ENCODE measurements at regions not wholly inside any gene's neighbourhood (a gene's known extent, or its start where the extent isn't known, plus 50 kb on each side); places are given as distances from the start of the nearest gene placed in this dataset.
"Not testable (repeated sequence)": the region's sequence is repeated elsewhere in the genome, so short reads cannot be mapped to it uniquely, and the experiment has no call there.

- not testable (repeated sequence) for H3K27ac Mint-ChIP-seq; H3K4me1 Mint-ChIP-seq; DNase-seq; H3K36me3 Mint-ChIP-seq (ENCODE audit: low read depth); H3K27me3 Mint-ChIP-seq; ATAC-seq; H3K4me3 Mint-ChIP-seq; H3K9me3 ChIP-seq (ENCODE audit: control insufficient read depth, low read length, poor library complexity, severe bottlenecking)
Measured at GRCh38 chr3:88303331-88303904, 153.7 kb downstream of the C3orf38 start.

GRCh38 chr3:88307666-88308065, 157.9 kb downstream of the C3orf38 start:
- H3K4me3 Mint-ChIP-seq, result no peak overlapping the region
- H3K27ac Mint-ChIP-seq, result no peak overlapping the region
- no peaks in the 10 kb centered on the region for H3K9me3 ChIP-seq (ENCODE audit: control insufficient read depth, low read length, poor library complexity, severe bottlenecking)
- peaks cover 2% of the 10 kb centered on the region for H3K36me3 Mint-ChIP-seq (ENCODE audit: low read depth)
- DNase-seq (no peak), ATAC-seq (no peak)
- H3K27me3 Mint-ChIP-seq, result no peaks in the 10 kb centered on the region
- no peaks in the 10 kb centered on the region for H3K4me1 Mint-ChIP-seq

- DNase-seq, result no peak
- Mint-ChIP-seq H3K36me3 (ENCODE audit: low read depth) (no peaks in the 10 kb centered on the region), H3K4me1 (no peaks in the 10 kb centered on the region), H3K4me3 (no peak overlapping the region), H3K27me3 (no peaks in the 10 kb centered on the region), H3K27ac (no peak overlapping the region)
- H3K9me3 ChIP-seq (ENCODE audit: control insufficient read depth, low read length, poor library complexity, severe bottlenecking), result no peaks in the 10 kb centered on the region
- ATAC-seq, result no peak
Measured at GRCh38 chr3:88311826-88312225, 162.1 kb downstream of the C3orf38 start.

GRCh38 chr3:88312256-88312655, 162.5 kb downstream of the C3orf38 start:
- no peak overlapping the region for H3K27ac Mint-ChIP-seq
- H3K36me3 Mint-ChIP-seq (ENCODE audit: low read depth), result no peaks in the 10 kb centered on the region
- no peak for DNase-seq
- no peaks in the 10 kb centered on the region for H3K4me1 Mint-ChIP-seq
- no peak for ATAC-seq
- no peaks in the 10 kb centered on the region for H3K27me3 Mint-ChIP-seq
- H3K9me3 ChIP-seq (ENCODE audit: control insufficient read depth, low read length, poor library complexity, severe bottlenecking), result no peaks in the 10 kb centered on the region
- H3K4me3 Mint-ChIP-seq, result no peak overlapping the region

- DNase-seq (no peak), ATAC-seq (no peak)
- Mint-ChIP-seq H3K4me1 (no peaks in the 10 kb centered on the region), H3K27ac (no peak overlapping the region), H3K27me3 (no peaks in the 10 kb centered on the region), H3K36me3 (ENCODE audit: low read depth) (no peaks in the 10 kb centered on the region), H3K4me3 (no peak overlapping the region)
- H3K9me3 ChIP-seq (ENCODE audit: control insufficient read depth, low read length, poor library complexity, severe bottlenecking), result no peaks in the 10 kb centered on the region
Measured at GRCh38 chr3:88318067-88318466, 168.3 kb downstream of the C3orf38 start.

- Mint-ChIP-seq H3K4me1 (no peaks in the 10 kb centered on the region), H3K27ac (no peak overlapping the region), H3K4me3 (no peak overlapping the region), H3K36me3 (ENCODE audit: low read depth) (no peaks in the 10 kb centered on the region), H3K27me3 (no peaks in the 10 kb centered on the region)
- no peak for DNase-seq
- H3K9me3 ChIP-seq (ENCODE audit: control insufficient read depth, low read length, poor library complexity, severe bottlenecking), result no peaks in the 10 kb centered on the region
- no peak for ATAC-seq
Measured at GRCh38 chr3:88321363-88322050, 171.7 kb downstream of the C3orf38 start.

- no peaks in the 10 kb centered on the region for H3K27me3 Mint-ChIP-seq
Measured at GRCh38 chr3:88324788-88325187, 175.0 kb downstream of the C3orf38 start.

GRCh38 chr3:88334187-88334868, 184.6 kb downstream of the C3orf38 start:
- Mint-ChIP-seq H3K4me1 (no peaks in the 10 kb centered on the region), H3K36me3 (ENCODE audit: low read depth) (no peaks in the 10 kb centered on the region), H3K27ac (no peak overlapping the region), H3K27me3 (no peaks in the 10 kb centered on the region), H3K4me3 (no peak overlapping the region)
- H3K9me3 ChIP-seq (ENCODE audit: control insufficient read depth, low read length, poor library complexity, severe bottlenecking), result no peaks in the 10 kb centered on the region
- ATAC-seq (no peak), DNase-seq (no peak)

More at GRCh38 chr3:88324788-88325187, 175.0 kb downstream of the C3orf38 start:
- Mint-ChIP-seq H3K4me3 (no peak overlapping the region), H3K4me1 (no peaks in the 10 kb centered on the region), H3K27ac (no peak overlapping the region), H3K36me3 (ENCODE audit: low read depth) (no peaks in the 10 kb centered on the region)
- ATAC-seq (no peak), DNase-seq (no peak)
- H3K9me3 ChIP-seq (ENCODE audit: control insufficient read depth, low read length, poor library complexity, severe bottlenecking), result no peaks in the 10 kb centered on the region

- H3K27me3 Mint-ChIP-seq, result no peaks in the 10 kb centered on the region
- H3K4me1 Mint-ChIP-seq, result no peaks in the 10 kb centered on the region
- no peak overlapping the region for H3K27ac Mint-ChIP-seq
- no peaks in the 10 kb centered on the region for H3K36me3 Mint-ChIP-seq (ENCODE audit: low read depth)
- no peak overlapping the region for H3K4me3 Mint-ChIP-seq
- H3K9me3 ChIP-seq (ENCODE audit: control insufficient read depth, low read length, poor library complexity, severe bottlenecking), result no peaks in the 10 kb centered on the region
- DNase-seq, result no peak
- no peak for ATAC-seq
Measured at GRCh38 chr3:88336894-88337293, 187.1 kb downstream of the C3orf38 start.

GRCh38 chr3:88343264-88343663, 193.5 kb downstream of the C3orf38 start:
- Mint-ChIP-seq H3K4me3 (no peak overlapping the region), H3K27me3 (no peaks in the 10 kb centered on the region), H3K4me1 (no peaks in the 10 kb centered on the region), H3K27ac (no peak overlapping the region), H3K36me3 (ENCODE audit: low read depth) (no peaks in the 10 kb centered on the region)
- H3K9me3 ChIP-seq (ENCODE audit: control insufficient read depth, low read length, poor library complexity, severe bottlenecking), result no peaks in the 10 kb centered on the region
- DNase-seq (no peak), ATAC-seq (no peak)

- Mint-ChIP-seq H3K36me3 (ENCODE audit: low read depth) (no peaks in the 10 kb centered on the region), H3K27me3 (no peaks in the 10 kb centered on the region), H3K27ac (no peak overlapping the region), H3K4me3 (no peak overlapping the region), H3K4me1 (no peaks in the 10 kb centered on the region)
- ATAC-seq, result no peak
- DNase-seq, result no peak
- H3K9me3 ChIP-seq (ENCODE audit: control insufficient read depth, low read length, poor library complexity, severe bottlenecking), result no peaks in the 10 kb centered on the region
Measured at GRCh38 chr3:88346643-88347042, 196.9 kb downstream of the C3orf38 start.

- Mint-ChIP-seq H3K27ac (no peak overlapping the region), H3K27me3 (no peaks in the 10 kb centered on the region), H3K4me3 (no peak overlapping the region), H3K4me1 (no peaks in the 10 kb centered on the region), H3K36me3 (ENCODE audit: low read depth) (no peaks in the 10 kb centered on the region)
- H3K9me3 ChIP-seq (ENCODE audit: control insufficient read depth, low read length, poor library complexity, severe bottlenecking), result no peaks in the 10 kb centered on the region
- ATAC-seq (no peak), DNase-seq (no peak)
Measured at GRCh38 chr3:88362428-88362827, 212.7 kb downstream of the C3orf38 start.

- Mint-ChIP-seq H3K27me3 (no peaks in the 10 kb centered on the region), H3K27ac (no peak overlapping the region), H3K4me3 (no peak overlapping the region), H3K4me1 (no peaks in the 10 kb centered on the region), H3K36me3 (ENCODE audit: low read depth) (no peaks in the 10 kb centered on the region)
- no peak for DNase-seq
- H3K9me3 ChIP-seq (ENCODE audit: control insufficient read depth, low read length, poor library complexity, severe bottlenecking), result no peaks in the 10 kb centered on the region
- no peak for ATAC-seq
Measured at GRCh38 chr3:88364926-88365325, 215.2 kb downstream of the C3orf38 start.

- Mint-ChIP-seq H3K27me3 (no peaks in the 10 kb centered on the region), H3K27ac (no peak overlapping the region), H3K36me3 (ENCODE audit: low read depth) (no peaks in the 10 kb centered on the region), H3K4me3 (no peak overlapping the region), H3K4me1 (no peaks in the 10 kb centered on the region)
- no peaks in the 10 kb centered on the region for H3K9me3 ChIP-seq (ENCODE audit: control insufficient read depth, low read length, poor library complexity, severe bottlenecking)
- ATAC-seq (no peak), DNase-seq (no peak)
Measured at GRCh38 chr3:88369337-88369736, 219.6 kb downstream of the C3orf38 start.
